ENCODE measurements at regions not wholly inside any gene's neighbourhood (a gene's known extent, or its start where the extent isn't known, plus 50 kb on each side); places are given as distances from the start of the nearest gene placed in this dataset.

DNA sequence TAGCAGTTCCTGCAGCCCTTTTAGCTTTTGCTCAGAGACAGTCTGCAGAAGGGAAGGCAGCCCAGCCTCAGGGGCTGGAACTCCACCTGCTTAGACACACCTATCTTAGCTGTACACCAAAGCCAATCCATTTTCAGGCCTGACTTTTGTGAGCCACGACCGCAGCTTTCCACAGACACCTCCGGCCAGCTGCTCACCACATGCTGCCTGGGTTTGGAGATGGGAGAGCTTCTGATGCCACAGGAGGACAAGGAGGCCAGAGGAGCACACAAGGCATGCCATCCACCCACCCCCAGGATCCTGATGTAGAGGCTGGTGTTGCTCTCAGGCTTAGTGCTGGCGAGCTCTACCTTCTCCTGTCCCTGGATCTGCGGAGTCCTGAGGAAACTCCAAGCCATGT lies 141.8 kb upstream of the NALF2 start:
- TF ChIP-seq, protein P1, sequence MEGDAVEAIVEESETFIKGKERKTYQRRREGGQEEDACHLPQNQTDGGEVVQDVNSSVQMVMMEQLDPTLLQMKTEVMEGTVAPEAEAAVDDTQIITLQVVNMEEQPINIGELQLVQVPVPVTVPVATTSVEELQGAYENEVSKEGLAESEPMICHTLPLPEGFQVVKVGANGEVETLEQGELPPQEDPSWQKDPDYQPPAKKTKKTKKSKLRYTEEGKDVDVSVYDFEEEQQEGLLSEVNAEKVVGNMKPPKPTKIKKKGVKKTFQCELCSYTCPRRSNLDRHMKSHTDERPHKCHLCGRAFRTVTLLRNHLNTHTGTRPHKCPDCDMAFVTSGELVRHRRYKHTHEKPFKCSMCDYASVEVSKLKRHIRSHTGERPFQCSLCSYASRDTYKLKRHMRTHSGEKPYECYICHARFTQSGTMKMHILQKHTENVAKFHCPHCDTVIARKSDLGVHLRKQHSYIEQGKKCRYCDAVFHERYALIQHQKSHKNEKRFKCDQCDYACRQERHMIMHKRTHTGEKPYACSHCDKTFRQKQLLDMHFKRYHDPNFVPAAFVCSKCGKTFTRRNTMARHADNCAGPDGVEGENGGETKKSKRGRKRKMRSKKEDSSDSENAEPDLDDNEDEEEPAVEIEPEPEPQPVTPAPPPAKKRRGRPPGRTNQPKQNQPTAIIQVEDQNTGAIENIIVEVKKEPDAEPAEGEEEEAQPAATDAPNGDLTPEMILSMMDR (IDR thresholded peaks at IDR 0.05) = no peak
- TF ChIP-seq POLR2AphosphoS5 (IDR thresholded peaks at IDR 0.05) (no peak), POLR2A (IDR thresholded peaks at IDR 0.05) (no peak), EP300 (IDR thresholded peaks at IDR 0.05) (no peak)

Data from gastroesophageal sphincter (tissue), 3 donors.